ENCODE measurements at regions not wholly inside any gene's neighbourhood (a gene's known extent, or its start where the extent isn't known, plus 50 kb on each side); places are given as distances from the start of the nearest gene placed in this dataset.

DNA sequence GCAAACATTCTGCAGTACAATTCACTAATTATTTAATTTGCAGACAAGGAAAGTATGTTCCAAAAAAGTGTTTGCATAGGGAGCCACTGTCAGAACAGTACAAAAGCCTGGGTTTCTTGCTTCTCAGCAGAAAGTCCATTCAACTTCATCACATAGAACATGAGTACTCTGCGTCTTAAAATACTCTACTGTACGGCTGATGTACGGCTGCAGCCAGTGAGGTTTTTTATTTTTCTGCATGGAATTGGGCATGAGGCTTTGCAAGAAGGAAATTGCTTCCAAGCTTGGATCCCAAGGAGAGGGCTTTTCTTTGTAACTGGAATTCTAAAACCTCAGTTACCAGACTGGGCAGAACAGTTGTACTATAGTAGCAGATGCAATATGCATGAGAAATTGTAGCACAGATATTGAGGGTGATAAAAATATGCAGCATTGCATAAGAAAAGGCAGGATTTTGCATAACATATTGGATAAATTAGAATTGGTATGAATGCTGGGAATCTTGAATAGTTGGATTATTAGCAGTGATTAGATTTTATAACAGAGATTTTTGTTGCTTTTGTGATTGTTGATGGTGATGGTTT lies 178.1 kb upstream of the CDH9 start:
- Histone ChIP-seq H3K9me3 (ENCODE audit: control insufficient read depth, insufficient read depth, low read length) (peaks cover 13% of the 10 kb centered on the region), H3K4me1 (ENCODE audit: control insufficient read depth, insufficient read depth, low read length) (no peaks in the 10 kb centered on the region), H3K27me3 (ENCODE audit: control insufficient read depth, insufficient read depth, low read length) (no peaks in the 10 kb centered on the region), H3K4me3 (ENCODE audit: low read length) (no peak overlapping the region), H3K36me3 (ENCODE audit: control insufficient read depth, insufficient read depth, low read length) (no peaks in the 10 kb centered on the region), H3K27ac (ENCODE audit: low read length) (no peak overlapping the region)
- intact Hi-C loops (cut with micrococcal nuclease): no loop called here
- H3K4me3 Mint-ChIP-seq: no peak overlapping the region
- no peaks in the 10 kb centered on the region for H3K27me3 Mint-ChIP-seq (ENCODE audit: low read depth in 2 of 2)
- DNase-seq (no peak), ATAC-seq (no peak)
- H3K36me3 Mint-ChIP-seq: peaks cover 15% of the 10 kb centered on the region
- peaks cover 14 to 17% of the 10 kb centered on the region in 2 donors for H3K9me3 Mint-ChIP-seq
- H3K4me1 Mint-ChIP-seq: no peaks in the 10 kb centered on the region
- no peak overlapping the region for H3K27ac Mint-ChIP-seq
- TF ChIP-seq, protein P1, sequence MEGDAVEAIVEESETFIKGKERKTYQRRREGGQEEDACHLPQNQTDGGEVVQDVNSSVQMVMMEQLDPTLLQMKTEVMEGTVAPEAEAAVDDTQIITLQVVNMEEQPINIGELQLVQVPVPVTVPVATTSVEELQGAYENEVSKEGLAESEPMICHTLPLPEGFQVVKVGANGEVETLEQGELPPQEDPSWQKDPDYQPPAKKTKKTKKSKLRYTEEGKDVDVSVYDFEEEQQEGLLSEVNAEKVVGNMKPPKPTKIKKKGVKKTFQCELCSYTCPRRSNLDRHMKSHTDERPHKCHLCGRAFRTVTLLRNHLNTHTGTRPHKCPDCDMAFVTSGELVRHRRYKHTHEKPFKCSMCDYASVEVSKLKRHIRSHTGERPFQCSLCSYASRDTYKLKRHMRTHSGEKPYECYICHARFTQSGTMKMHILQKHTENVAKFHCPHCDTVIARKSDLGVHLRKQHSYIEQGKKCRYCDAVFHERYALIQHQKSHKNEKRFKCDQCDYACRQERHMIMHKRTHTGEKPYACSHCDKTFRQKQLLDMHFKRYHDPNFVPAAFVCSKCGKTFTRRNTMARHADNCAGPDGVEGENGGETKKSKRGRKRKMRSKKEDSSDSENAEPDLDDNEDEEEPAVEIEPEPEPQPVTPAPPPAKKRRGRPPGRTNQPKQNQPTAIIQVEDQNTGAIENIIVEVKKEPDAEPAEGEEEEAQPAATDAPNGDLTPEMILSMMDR (IDR thresholded peaks at IDR 0.05): no peak
- 100% methylated on average over 3 of the region's 3 CpGs for WGBS (ENCODE audit: insufficient coverage)

DNA sequence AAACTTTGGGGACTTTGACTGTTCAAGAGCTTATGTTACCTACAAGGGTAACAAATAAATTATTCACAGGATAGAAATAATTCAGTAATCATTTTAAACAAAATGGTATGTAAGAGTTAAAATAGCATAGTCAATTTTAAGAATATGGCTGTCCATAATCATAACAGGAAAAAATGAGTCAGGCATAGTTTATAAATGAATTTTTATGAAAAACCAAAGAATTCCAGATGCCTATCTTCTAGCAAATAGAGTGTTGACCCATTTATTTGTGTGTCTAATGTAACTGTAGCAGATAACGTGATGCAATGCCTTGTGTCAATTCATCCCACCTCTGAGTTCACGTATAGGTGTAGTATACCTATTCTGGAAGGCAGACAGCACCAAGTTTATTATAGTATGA lies 169.7 kb upstream of the CDH9 start:
- Histone ChIP-seq H3K9me3 (ENCODE audit: control insufficient read depth, insufficient read depth, low read length) (no peaks in the 10 kb centered on the region), H3K4me3 (ENCODE audit: low read length) (no peak overlapping the region), H3K27me3 (ENCODE audit: control insufficient read depth, insufficient read depth, low read length) (no peaks in the 10 kb centered on the region), H3K36me3 (ENCODE audit: control insufficient read depth, insufficient read depth, low read length) (no peaks in the 10 kb centered on the region), H3K27ac (ENCODE audit: low read length) (no peak overlapping the region), H3K4me1 (ENCODE audit: control insufficient read depth, insufficient read depth, low read length) (no peaks in the 10 kb centered on the region)
- no peak for DNase-seq
- 83% methylated on average over 2 of the region's 2 CpGs for WGBS (ENCODE audit: insufficient coverage)
- no peak overlapping the region for H3K27ac Mint-ChIP-seq
- no peak overlapping the region for H3K4me3 Mint-ChIP-seq
- no peaks in the 10 kb centered on the region for H3K27me3 Mint-ChIP-seq (ENCODE audit: low read depth in 2 of 2)
- H3K36me3 Mint-ChIP-seq: no peaks in the 10 kb centered on the region
- intact Hi-C loops (cut with micrococcal nuclease): no loop called here
- peaks cover 14% of the 10 kb centered on the region in 2 donors for H3K9me3 Mint-ChIP-seq
- ATAC-seq: no peak
- H3K4me1 Mint-ChIP-seq: no peaks in the 10 kb centered on the region
- TF ChIP-seq, protein P1 (IDR thresholded peaks at IDR 0.05): no peak

DNA sequence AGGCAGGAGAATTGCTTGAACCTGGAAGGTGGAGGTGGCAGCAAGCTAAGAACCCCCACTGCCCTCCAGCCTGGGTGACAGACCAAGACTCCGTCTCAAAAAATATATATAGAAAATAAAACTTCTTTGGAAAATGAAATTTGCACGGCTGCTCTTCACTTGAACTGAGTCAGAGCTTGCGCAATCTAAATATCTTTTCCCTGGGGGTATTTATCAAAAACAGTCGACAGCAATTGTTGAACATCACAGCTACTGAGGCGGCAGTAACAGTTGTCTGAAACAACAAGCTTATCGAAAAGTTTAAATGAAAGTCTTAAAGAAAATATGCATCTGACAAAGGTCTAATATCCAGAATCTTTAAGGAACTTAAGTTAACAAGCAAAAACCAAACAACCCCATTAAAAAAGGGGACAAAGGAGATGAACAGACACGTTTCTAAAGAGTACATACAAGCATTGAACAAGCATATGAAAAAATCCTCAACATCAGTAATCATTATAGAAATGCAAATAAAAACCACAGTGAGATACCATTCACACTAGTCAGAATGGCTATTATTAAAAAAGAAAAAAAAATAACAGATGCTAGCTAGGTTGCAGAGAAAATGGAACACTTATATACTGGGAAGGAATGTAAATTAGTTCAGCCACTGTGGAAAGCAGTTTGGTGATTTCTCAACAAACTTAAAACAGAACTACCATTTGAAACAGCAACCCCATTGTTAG lies 153.6 kb upstream of the CDH9 start:
- no peak for ATAC-seq

More for the DNA sequence above, 153.6 kb upstream of the CDH9 start:
- H3K9me3 ChIP-seq (ENCODE audit: control insufficient read depth, insufficient read depth, low read length): peaks cover 4% of the 10 kb centered on the region
- no peak overlapping the region for H3K27ac Mint-ChIP-seq
- TF ChIP-seq, protein P1 (IDR thresholded peaks at IDR 0.05): no peak
- H3K4me3 Mint-ChIP-seq: no peak overlapping the region
- no peak for DNase-seq
- 92% methylated on average over 5 of the region's 7 CpGs for WGBS (ENCODE audit: insufficient coverage)
- intact Hi-C loops (cut with micrococcal nuclease): no loop called here
- H3K27me3 ChIP-seq (ENCODE audit: control insufficient read depth, insufficient read depth, low read length): no peaks in the 10 kb centered on the region
- H3K36me3 ChIP-seq (ENCODE audit: control insufficient read depth, insufficient read depth, low read length): no peaks in the 10 kb centered on the region
- no peak overlapping the region for H3K27ac ChIP-seq (ENCODE audit: low read length)
- H3K4me1 ChIP-seq (ENCODE audit: control insufficient read depth, insufficient read depth, low read length): no peaks in the 10 kb centered on the region
- peaks cover 2% of the 10 kb centered on the region for H3K36me3 Mint-ChIP-seq
- peaks cover 12 to 25% of the 10 kb centered on the region in 2 donors for H3K9me3 Mint-ChIP-seq
- no peaks in the 10 kb centered on the region for H3K27me3 Mint-ChIP-seq (ENCODE audit: low read depth in 2 of 2)
- no peaks in the 10 kb centered on the region for H3K4me1 Mint-ChIP-seq
- no peak overlapping the region for H3K4me3 ChIP-seq (ENCODE audit: low read length)
